ENCODE measurements at regions not wholly inside any gene's neighbourhood (a gene's known extent, or its start where the extent isn't known, plus 50 kb on each side); places are given as distances from the start of the nearest gene placed in this dataset.
"Not testable (repeated sequence)": the region's sequence is repeated elsewhere in the genome, so short reads cannot be mapped to it uniquely, and the experiment has no call there.

DNA sequence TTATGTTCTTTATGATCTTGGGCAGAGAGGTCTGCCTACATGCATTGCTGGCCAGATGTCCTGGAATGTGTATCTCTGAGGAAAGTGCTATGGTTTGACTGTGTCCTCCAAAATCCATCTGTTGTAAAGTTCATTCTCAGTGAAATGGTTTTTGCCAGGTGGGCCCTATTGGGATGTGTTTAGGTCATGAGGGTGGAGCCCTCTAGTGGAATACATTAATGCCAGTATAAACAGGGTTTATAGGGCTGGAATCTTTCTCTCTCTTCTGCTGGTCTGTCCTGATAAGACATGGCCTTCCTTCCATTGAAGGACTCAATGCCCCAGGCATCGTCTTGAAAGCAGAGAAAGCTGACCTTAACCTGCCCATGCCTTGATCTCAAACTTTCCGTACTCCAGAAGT lies 258.5 kb downstream of the RPIA start:
- no peak overlapping the region for H3K4me3 ChIP-seq
- H3K27ac ChIP-seq = no peak overlapping the region
- intact Hi-C loops (cut with DNase I) = no loop called here
- H3K9me3 ChIP-seq = no peaks in the 10 kb centered on the region
- no peak for ATAC-seq
- H3K4me1 ChIP-seq = no peaks in the 10 kb centered on the region
- H3K36me3 ChIP-seq = no peaks in the 10 kb centered on the region
- DNase-seq = no peak
- WGBS (ENCODE audit: insufficient coverage, low coverage, low lambda C conversion rate, missing lambda C conversion rate) = 54% methylated on average over 2 of the region's 2 CpGs
- TF ChIP-seq, protein P1, sequence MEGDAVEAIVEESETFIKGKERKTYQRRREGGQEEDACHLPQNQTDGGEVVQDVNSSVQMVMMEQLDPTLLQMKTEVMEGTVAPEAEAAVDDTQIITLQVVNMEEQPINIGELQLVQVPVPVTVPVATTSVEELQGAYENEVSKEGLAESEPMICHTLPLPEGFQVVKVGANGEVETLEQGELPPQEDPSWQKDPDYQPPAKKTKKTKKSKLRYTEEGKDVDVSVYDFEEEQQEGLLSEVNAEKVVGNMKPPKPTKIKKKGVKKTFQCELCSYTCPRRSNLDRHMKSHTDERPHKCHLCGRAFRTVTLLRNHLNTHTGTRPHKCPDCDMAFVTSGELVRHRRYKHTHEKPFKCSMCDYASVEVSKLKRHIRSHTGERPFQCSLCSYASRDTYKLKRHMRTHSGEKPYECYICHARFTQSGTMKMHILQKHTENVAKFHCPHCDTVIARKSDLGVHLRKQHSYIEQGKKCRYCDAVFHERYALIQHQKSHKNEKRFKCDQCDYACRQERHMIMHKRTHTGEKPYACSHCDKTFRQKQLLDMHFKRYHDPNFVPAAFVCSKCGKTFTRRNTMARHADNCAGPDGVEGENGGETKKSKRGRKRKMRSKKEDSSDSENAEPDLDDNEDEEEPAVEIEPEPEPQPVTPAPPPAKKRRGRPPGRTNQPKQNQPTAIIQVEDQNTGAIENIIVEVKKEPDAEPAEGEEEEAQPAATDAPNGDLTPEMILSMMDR (IDR thresholded peaks at IDR 0.05) = peak in 2 of 4 donors; percentile 13 to 28
- no peak for TF ChIP-seq POLR2A (IDR thresholded peaks at IDR 0.05)
- H3K27me3 ChIP-seq = no peaks in the 10 kb centered on the region

- DNase-seq (no peak), ATAC-seq (no peak)
- intact Hi-C loops (cut with DNase I) = no loop called here
- Histone ChIP-seq H3K9me3 (no peaks in the 10 kb centered on the region), H3K27me3 (no peaks in the 10 kb centered on the region), H3K36me3 (no peaks in the 10 kb centered on the region), H3K4me1 (no peaks in the 10 kb centered on the region), H3K4me3 (no peak overlapping the region), H3K27ac (no peak overlapping the region)
- TF ChIP-seq, protein P1 (IDR thresholded peaks at IDR 0.05) = no peak
- no peak for TF ChIP-seq POLR2A (IDR thresholded peaks at IDR 0.05)
- 29% methylated on average over 1 of the region's 1 CpG for WGBS (ENCODE audit: insufficient coverage, low coverage, low lambda C conversion rate, missing lambda C conversion rate)
Measured at GRCh38 chr2:88955607-88956006, 264.1 kb downstream of the RPIA start.

DNA sequence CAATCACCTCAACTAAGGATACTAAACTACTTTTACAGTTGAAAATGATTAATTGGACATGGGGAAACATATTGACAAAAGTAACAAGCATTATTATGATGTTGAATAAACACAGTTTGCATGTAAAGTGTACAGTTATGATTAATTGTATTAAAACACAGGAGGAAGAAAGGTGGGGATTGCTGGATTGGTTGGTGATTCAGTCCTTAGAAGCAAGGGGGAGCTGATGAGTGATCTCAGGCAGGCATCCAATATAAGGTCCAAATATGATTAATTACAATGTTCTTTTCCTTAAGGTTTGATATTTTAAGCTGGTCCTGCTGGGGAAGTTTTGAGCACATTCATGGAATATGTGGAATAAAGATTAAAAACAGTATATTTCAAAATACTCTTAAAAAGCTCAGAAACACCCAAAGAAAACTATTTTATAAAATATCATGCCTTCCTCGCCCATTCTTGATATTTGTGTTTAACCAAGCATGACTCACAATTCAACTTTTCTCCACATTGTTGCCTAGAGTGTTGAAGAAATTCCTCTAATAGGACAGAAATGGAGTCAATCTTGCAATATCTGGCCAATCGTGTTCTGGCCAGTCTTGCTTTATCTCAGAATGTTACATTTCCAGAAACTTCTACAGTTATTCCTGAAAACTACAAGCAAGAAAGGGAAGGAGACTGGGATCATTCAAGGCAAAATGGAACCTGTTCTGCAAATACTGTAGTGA lies 268.2 kb downstream of the RPIA start:
- TF ChIP-seq, protein P1 (IDR thresholded peaks at IDR 0.05) = peak in 3 of 4 donors; percentile 17 to 22 (median 19)
- TF ChIP-seq POLR2A (IDR thresholded peaks at IDR 0.05) = no peak

GRCh38 chr2:88961323-88961722 lies 269.9 kb downstream of the RPIA start:
- H3K4me3 ChIP-seq; H3K4me1 ChIP-seq; H3K36me3 ChIP-seq; H3K27me3 ChIP-seq; intact Hi-C loops (cut with DNase I); ATAC-seq; H3K27ac ChIP-seq; DNase-seq; H3K9me3 ChIP-seq: not testable (repeated sequence)
- WGBS (ENCODE audit: insufficient coverage, low coverage, low lambda C conversion rate, missing lambda C conversion rate) = 15% methylated on average over 3 of the region's 3 CpGs

More for the DNA sequence above, 268.2 kb downstream of the RPIA start:
- H3K4me3 ChIP-seq = no peak overlapping the region
- intact Hi-C loops (cut with DNase I) = no loop called here
- no peaks in the 10 kb centered on the region for H3K36me3 ChIP-seq
- no peaks in the 10 kb centered on the region for H3K9me3 ChIP-seq
- ATAC-seq = no peak
- WGBS (ENCODE audit: insufficient coverage, low coverage, low lambda C conversion rate, missing lambda C conversion rate) = 30% methylated on average over 2 of the region's 2 CpGs
- H3K27me3 ChIP-seq = no peaks in the 10 kb centered on the region
- no peak for DNase-seq
- H3K27ac ChIP-seq = no peak overlapping the region
- H3K4me1 ChIP-seq = no peaks in the 10 kb centered on the region

GRCh38 chr2:88967844-88968243 lies 276.4 kb downstream of the RPIA start:
- TF ChIP-seq, protein P1 (IDR thresholded peaks at IDR 0.05) = no peak
- no peak for TF ChIP-seq POLR2A (IDR thresholded peaks at IDR 0.05)
- Histone ChIP-seq H3K27ac (no peak overlapping the region), H3K4me1 (no peaks in the 10 kb centered on the region), H3K4me3 (no peak overlapping the region), H3K36me3 (no peaks in the 10 kb centered on the region), H3K9me3 (no peaks in the 10 kb centered on the region), H3K27me3 (no peaks in the 10 kb centered on the region)
- ATAC-seq = no peak
- intact Hi-C loops (cut with DNase I) = no loop called here
- DNase-seq = no peak
- 75% methylated on average over 1 of the region's 3 CpGs for WGBS (ENCODE audit: insufficient coverage, low coverage, low lambda C conversion rate, missing lambda C conversion rate)

GRCh38 chr2:88978011-88978410 lies 286.5 kb downstream of the RPIA start:
- intact Hi-C loops (cut with DNase I); H3K36me3 ChIP-seq; H3K4me3 ChIP-seq; DNase-seq; H3K27me3 ChIP-seq; H3K9me3 ChIP-seq; H3K27ac ChIP-seq; H3K4me1 ChIP-seq: not testable (repeated sequence)
- ATAC-seq = peak; percentile 74 to 99 (median 80)
- WGBS (ENCODE audit: insufficient coverage, low coverage, low lambda C conversion rate, missing lambda C conversion rate) = 13% methylated on average over 2 of the region's 2 CpGs

GRCh38 chr2:88978446-88978845 lies 287.0 kb downstream of the RPIA start:
- DNase-seq = peak; percentile 54 to 76 (median 57)
- 40% methylated on average over 1 of the region's 1 CpG for WGBS (ENCODE audit: insufficient coverage, low coverage, low lambda C conversion rate, missing lambda C conversion rate)
- H3K27me3 ChIP-seq; H3K4me3 ChIP-seq; H3K36me3 ChIP-seq; H3K4me1 ChIP-seq; intact Hi-C loops (cut with DNase I); H3K27ac ChIP-seq; H3K9me3 ChIP-seq: not testable (repeated sequence)
- ATAC-seq = peak in 1 of 4 donors; percentile 32

- 75% methylated on average over 1 of the region's 2 CpGs for WGBS (ENCODE audit: insufficient coverage, low coverage, low lambda C conversion rate, missing lambda C conversion rate)
- H3K27ac ChIP-seq; DNase-seq; H3K4me1 ChIP-seq; H3K27me3 ChIP-seq; ATAC-seq; H3K4me3 ChIP-seq; H3K36me3 ChIP-seq; H3K9me3 ChIP-seq; intact Hi-C loops (cut with DNase I): not testable (repeated sequence)
Measured at GRCh38 chr2:88984079-88984478, 292.6 kb downstream of the RPIA start.
